ENCODE measurements at regions not wholly inside any gene's neighbourhood (a gene's known extent, or its start where the extent isn't known, plus 50 kb on each side); places are given as distances from the start of the nearest gene placed in this dataset.

DNA sequence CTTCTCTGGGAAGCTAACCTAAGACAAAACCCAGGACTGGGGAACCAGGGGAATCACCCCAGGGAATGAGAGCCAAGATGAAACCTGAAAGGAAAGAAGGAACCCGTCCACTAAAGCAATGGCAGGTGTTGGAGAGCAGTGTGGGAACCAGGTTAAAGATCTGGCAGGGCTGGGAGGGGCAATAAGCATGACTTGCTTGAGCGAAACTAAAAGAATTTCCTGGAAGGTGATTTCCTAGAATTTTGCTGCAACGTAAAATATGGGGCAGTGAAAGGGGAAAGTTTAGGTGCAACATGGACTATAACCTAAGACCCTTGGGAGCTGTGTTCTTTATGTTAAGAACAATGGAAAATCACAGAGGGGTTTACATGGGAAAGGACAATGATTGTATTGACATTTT is 126.2 kb upstream of the SSTR4 start:
- no peak for DNase-seq (ENCODE audit: low read depth in 3 of 3, low spot score in 2 of 3)

DNA sequence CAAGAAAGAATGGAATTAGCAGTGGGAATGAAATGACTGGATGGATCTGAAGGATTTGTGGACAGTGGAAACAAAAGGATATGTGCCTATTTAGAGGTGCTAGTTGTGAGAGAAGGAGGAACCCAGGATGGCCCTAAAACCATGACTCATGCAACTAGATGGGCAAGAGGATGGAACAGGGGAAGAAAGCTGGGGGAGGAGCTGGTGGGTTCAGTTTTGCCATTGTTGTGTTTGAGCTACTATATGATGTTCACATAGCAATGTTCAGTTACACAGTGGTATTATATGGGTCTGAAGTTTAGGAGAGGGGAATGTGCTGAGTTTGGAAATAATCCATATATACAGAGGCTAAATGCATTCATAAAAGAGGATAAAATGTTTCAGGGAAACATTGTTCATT is 125.7 kb upstream of the SSTR4 start:
- no peak for DNase-seq (ENCODE audit: low read depth in 3 of 3, low spot score in 2 of 3)

DNA sequence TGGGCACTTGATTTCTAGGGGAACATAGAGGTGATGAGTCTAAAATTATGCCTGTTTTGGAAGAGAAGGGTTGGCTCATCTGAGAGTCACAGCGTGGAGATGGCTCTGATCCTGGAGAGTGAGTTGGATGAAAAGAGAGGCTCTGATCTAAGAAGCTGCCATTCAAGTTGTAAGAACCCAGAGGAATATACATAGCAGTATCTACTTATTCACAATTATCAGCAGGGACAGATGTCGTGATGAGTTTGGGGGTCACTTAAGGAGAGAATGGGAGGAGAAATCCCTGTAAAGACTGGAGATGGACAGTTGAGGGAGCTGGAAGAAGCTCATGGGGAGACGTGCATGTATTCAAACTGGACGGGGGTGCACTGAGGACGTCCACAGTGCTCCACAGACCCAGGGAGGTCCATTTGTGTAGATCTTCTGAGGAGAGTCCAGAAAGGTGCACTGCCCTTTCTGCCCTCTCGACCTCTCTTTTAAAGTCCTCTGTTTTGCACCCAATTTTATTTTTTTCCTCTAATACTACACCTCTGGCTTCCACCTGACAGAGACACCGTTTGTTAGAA is 124.7 kb upstream of the SSTR4 start:
- no peak for DNase-seq (ENCODE audit: low read depth in 3 of 3, low spot score in 2 of 3)

DNA sequence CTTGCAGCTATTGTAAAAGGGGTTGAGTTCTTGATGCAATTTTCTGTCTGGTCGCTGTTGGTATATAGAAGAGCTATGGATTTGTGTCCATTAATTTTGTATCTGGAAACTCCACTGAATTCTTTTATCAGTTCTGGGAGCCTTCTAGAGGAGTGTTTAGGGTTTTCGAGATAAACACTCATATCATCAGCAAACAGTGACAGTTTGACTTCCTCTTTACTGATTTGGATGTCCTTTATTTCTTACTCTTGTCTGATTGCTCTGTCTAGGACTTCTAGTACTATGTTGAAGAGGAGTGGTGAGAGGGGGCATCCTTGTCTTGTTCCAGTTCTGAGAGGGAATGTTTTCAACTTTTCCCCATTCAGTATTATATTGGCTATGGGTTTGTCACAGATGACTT is 120.8 kb upstream of the SSTR4 start:
- DNase-seq (ENCODE audit: low read depth in 3 of 3, low spot score in 2 of 3) = no peak

DNA sequence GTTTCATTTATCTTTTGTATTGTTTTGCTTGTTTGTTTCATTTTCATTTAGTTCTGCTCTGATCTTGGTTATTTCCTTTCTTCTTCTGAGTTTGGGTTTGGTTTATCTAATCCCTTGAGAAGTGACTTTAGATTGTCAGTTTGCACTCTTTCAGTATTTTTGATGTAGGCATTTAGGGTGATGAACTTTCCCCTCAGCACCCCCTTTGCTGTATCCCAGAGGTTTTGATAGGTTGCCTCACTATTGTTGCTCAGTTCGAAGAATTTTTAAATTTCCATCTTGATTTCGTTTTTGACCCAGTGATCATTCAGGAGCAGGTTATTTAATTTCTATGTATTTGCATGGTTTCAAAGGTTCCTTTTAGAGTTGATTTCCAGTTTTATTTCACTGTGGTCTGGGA is 119.6 kb upstream of the SSTR4 start:
- no peak for DNase-seq (ENCODE audit: low read depth in 3 of 3, low spot score in 2 of 3)

DNA sequence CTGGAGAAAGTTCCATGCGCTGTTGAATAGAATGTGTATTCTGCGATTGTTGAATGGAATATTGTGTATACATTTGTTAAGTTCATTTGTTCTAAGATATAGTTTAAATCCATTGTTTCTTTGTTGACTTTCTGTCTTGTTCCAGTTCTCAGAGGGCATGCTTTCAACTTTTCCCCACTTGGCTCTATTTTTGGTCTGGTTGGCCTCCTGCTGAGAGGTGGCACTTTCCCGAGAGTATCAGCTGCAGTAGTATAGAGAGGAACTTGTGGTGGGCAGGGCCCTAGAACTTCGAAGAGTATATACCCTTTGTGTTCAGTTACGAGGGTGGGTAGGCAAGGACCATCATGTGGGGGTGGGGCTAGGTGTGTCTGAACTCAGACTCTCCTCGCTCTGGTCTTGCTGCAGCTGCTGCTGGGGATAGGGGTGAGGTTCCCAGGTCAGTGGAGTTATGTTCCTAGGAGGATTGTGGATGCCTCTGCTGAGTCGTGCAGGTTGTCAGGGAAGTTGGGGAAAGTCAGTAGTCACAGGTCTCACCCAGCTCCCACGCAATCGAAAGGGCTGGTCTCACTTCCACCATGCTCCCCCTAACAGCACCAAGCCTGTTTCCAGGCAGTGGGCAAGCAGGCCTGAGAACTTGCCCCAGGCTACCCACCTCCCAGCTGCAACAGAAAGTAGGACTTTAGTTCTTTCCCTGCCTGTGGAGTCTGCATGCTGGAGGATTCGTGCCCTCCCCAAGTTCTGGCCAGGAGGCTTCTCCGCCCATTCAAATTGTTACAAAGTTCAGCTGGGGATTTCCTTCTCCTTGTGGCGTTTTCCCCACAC is 118.9 kb upstream of the SSTR4 start:
- no peak for DNase-seq (ENCODE audit: low read depth in 3 of 3, low spot score in 2 of 3)

DNA sequence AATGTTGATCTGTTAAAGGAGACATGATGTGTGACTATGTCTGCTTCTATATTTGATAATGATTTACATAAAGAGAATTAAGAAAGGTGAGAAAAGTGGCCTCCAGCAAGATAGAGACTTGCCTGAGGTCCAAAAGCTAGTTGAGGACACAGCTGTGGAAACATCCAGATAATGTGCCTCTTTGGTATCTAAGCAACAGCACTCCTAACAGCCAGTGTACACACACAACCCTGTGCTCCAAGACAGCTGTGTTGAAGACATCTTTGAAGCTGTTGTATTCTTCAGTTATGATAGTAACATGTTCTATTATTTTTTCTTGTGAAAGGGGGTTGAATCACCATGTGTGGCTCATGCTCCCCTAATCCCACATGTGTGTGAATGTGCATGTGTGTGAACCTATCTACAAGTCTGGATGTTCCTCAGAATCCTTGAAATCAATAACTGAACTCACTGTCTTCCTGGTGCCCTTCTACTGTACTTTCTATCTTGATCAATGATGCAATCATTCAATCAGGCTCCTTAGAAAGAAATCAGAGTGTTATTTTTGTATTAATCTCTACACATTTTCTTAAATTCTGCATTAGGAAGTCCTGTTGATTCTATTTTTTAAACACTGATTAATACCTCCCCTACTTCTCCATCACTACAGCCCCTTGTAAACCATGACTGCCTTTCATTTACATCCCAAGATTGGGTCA is 116.7 kb upstream of the SSTR4 start:
- DNase-seq (ENCODE audit: low read depth in 3 of 3, low spot score in 2 of 3) = no peak

DNA sequence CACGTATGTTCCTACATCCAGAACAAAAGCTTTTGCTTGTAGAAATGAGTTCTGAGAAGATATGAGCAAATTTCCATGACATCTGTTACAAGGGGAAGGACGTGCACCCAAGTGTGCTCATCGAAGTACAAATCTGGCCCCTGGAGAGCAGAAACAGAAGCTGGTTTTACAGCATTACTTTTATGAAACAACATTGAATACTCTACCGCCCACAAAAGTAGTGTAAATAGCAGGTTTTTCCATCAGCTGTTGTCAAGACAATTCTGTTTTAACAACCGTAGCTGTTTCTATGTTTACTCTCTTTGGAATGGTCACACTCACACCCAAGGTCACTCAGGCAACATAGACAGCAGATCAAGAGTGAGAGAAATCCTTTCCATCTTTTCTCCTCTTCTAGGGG is 114.2 kb upstream of the SSTR4 start:
- no peak for DNase-seq (ENCODE audit: low read depth in 3 of 3, low spot score in 2 of 3)

DNA sequence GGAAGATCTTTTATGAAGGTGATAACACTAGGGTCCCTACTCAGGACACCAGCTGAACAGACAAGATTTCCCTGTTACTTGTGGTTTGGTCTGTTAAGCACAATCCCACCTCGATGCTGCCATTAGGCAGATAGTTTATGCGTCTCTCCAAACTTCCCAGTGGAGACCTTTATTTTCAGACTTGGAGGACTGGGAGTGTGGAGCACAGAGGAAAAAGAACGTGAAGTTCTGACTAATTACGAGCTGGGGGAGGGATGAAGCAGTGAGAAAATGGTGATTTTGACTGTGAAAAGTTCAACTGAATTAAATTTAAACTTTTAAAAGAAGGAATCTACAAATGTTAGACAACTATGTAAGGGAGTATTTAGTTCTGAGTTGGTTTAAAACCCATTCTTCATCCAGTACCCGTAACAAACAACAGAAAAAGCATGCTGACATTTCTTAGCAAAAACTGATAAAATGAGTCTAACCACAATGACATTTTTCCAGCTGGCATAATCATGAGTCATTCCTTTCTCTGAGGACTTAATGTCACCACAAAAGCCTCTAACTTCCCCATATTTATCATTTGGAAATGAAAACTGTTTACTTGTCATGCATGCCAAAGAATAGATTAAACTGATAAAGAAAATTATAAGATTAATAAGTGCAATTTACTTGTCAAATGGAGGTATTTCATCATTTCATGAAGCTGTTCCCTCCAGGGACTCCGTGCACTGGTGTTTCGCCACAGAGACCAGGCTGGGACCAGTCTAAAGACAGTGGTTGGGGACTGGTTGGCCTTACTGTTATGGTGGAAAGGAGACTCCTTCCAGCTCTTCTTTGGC is 113.3 kb upstream of the SSTR4 start:
- no peak for DNase-seq (ENCODE audit: low read depth in 3 of 3, low spot score in 2 of 3)

DNA sequence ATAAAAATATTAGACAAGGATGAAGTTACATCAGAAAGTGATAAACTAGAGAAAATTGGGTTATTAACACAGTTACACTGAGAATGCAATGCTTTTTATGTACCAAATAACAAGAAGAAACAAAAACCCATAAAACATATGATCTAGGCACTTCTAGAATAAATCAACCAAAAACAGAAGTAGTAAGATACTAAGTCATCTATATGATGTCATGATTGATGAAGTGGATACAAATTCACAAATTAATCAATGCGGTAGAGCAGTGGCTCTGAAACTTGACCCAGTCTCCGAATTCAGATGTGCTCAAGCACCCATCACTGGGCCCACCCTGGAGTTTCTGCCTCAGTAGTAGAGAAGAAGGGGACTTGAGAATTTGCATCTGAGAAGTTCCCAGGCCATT is 112.1 kb upstream of the SSTR4 start:
- DNase-seq (ENCODE audit: low read depth in 3 of 3, low spot score in 2 of 3) = no peak

DNA sequence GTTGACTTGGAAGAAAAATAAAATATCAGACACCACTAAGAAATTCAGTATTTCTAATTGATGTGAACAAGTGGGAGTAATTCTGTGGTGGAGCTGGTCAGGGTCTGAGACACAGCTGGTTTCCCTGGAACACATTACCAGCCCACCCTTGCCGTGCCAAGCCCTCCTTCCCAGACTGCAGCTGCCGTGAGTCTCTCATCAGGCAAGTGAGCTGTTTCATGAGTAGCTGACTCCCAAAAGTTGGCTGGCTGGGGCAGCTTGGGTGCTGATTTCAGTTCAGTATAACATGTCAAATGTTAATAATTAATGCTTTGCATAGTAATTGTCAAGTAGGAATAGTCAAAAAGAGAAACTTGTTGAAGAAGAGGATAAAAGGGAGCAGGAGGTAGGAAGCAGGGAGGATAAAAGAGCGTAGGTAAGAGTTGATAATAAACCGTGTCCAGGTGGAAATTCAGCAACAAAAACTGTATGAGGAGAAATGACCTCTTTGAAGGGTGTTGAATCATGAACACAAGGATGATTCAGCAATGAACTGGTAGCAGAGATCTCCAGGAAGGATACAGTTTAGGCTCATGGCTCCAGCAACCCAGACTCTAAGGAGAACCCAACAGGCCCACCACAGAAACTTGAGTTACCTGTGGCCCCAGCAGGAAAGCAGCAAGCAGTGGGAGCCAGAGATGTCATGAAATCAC is 110.9 kb upstream of the SSTR4 start:
- DNase-seq (ENCODE audit: low read depth in 3 of 3, low spot score in 2 of 3) = no peak

DNA sequence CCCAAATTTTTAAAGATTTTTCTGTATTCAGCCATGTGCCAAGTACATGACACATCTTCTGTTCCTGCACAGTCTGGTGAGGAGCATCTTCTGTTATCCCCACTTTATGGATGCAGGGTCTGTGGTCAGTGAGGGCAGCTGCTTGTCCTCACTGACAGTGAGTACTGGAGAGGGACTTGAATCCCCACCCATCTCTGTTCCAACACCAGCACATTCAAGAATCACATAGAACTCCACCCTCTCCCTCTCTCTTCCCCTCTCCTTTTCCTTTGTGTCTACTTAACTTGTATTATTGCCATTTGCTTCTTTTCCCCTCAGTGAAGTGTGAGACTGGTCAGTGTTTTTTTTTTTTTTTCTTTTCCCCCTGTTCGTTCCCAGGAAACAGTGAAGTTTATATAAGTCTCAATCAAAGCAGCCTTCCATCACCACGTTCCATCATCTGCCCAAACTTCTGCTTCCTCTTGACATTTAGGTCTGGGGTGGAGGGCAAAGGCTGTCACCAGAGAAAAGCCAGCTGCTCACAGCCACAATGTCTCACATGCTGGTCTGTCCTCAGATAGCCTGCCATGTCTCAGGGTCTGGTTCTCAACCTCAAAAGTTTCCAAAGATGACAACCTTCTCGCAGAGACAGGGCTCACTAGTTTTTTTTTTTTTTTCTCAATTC is 110.0 kb upstream of the SSTR4 start:
- DNase-seq (ENCODE audit: low read depth in 3 of 3, low spot score in 2 of 3) = no peak

DNA sequence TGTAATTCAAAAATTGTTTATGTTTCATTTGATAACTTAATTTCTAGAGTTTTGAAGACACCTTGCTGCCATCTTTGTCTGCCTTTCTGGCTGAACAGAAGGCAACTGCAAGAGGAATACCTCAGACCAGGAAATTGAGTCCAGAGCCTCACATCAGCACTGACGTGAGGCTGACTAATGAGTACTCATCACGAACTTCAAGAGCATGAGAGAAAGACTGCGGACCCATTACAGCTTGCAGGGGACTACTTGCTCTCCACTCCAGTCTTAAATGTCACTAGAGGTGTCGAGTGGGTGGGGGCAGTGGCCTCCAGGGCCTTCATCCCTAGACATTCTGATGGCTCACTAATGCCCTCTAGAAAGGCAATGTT is 109.5 kb upstream of the SSTR4 start:
- DNase-seq (ENCODE audit: low read depth in 3 of 3, low spot score in 2 of 3) = no peak

DNA sequence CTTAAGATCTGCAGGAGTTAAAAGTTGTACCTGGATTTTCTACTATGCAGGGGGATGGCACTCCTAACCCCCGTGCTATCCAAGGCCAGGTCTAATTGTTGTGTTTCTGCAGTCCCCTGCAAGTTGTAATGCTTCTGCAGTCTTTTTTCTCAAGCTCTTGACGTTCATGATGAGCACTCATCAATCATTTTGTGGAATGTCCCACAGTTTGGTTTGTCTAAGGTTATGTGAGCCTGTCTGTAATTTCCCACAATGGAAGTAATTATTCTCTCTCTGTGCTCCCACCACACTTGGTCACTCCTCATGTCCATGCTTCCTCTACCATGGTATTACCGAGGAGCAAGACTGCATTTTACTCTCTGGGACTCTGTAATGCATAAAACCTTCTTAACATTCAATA is 107.6 kb upstream of the SSTR4 start:
- DNase-seq (ENCODE audit: low read depth in 3 of 3, low spot score in 2 of 3) = no peak

DNA sequence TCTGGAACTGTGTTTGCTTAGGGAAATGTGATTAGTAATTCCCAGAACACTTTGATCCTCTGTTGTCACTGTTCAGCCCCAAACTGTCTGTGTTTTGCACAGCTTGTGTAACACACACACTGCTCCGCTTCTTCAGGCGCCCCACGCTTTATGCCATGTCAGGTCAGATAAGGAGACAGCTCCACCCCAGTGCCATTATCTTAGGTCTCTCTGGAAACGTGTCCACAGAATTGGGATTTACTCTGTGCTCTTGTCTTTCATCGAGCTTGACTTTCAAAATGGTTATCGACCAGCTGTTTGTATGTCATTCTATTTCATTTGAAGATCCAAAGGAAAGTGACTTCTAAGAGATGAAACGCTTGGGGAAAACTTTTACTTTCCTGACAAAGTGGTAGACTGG is 106.4 kb upstream of the SSTR4 start:
- DNase-seq (ENCODE audit: low read depth in 3 of 3, low spot score in 2 of 3) = no peak

DNA sequence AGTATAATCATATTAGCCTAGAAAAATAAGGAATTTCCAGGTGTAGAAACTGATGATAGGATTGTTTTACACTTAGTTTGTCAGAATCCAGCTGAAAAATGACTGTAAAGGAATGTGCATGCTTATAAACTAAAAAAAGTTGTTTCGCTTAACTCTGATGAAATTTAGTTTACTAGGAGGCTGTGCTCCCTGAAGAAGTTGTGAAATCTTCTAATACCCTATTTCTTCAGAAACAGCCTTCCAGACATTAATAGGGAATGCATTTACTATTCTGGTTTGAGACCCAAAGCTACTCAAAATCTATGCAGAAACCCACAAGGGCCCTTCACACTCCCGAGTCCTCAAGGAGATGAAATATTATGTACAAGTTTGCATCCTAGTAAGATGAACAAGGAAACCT is 105.5 kb upstream of the SSTR4 start:
- DNase-seq (ENCODE audit: low read depth in 3 of 3, low spot score in 2 of 3) = no peak

DNA sequence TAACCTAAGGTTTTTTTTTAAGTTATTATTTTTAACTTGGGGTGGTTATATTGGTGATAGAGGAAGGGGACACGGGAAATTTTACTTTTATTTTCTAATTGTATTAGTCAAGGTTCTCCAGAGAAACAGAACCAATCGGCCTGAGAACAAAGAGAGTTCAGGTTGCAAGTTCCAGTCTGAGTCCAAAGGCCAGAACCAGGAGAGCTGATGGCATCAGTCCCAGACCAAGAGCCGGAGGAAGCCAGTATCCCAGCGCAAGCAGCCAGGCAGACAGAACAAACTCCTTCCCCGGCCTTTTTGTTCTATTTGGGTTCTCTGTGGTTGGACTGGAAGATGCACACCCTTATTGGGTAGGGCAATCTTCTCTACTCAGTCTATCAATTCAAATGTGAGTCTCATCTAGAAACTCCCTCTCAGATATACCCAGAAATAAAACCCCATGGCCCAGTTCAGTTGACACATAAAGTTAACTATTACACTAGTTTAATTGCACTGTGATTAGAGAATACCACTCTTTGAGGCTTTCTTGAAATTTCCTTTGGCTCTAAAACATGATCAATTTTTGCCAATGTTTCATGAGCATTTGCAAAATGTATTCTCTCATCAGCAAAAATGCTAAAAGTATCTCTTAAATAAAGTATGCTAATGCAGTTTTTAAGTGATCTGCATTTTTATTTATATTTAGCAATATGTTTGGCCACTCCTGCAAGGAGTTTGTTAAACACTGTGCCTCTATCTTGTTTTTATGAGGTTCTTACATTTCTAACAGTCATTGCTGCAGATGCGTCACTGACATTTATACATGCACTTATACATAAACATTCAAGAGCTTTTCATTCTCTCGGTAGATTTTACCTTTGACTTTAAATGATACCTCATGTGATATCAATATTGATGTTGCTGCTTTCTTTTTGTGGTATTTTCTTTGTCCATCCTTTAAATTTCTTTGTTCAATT is 103.2 kb upstream of the SSTR4 start:
- DNase-seq (ENCODE audit: low read depth in 3 of 3, low spot score in 2 of 3) = no peak

DNA sequence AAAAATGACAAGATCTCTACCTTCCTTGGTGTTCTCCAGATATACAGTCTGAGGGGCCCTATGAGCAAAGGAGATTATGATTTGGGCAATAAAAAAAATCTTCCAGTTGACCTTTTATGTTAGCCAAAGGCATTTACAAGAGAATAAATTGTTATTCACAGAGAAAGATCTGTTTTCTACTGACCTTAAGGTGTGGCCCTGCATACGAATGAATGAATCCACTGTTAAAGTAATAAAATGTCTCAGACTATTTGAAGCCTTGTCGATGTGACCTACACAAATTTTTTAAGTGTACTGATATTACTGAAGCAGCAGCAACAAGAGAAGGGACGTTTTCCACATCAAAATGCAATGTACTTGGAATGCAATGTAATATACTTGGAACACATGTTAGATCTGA is 95.9 kb upstream of the SSTR4 start:
- DNase-seq (ENCODE audit: low read depth in 3 of 3, low spot score in 2 of 3) = no peak

DNA sequence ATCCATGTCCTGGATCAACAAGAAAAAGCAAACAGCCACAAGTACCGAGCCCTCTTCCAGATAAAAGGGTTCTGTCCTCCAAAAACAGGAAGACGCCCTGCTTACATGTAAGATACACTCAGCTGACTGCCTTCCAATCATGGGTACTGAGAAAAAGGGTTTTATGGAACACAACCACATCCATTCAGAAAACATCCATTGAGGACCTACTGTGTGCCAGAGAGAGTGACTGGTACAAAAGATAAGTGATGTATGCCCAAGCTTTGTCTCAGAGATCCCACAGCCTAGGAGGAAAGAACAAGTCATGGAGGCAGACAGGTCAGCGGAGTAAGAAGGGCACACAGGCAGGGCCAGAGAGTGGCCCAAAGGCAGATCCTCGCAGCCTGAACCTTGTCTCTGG is 94.8 kb upstream of the SSTR4 start:
- DNase-seq (ENCODE audit: low read depth in 3 of 3, low spot score in 2 of 3) = no peak

All from right renal cortex interstitium (tissue), 3 donors.